ENCODE measurements at regions not wholly inside any gene's neighbourhood (a gene's known extent, or its start where the extent isn't known, plus 50 kb on each side); places are given as distances from the start of the nearest gene placed in this dataset.

DNA sequence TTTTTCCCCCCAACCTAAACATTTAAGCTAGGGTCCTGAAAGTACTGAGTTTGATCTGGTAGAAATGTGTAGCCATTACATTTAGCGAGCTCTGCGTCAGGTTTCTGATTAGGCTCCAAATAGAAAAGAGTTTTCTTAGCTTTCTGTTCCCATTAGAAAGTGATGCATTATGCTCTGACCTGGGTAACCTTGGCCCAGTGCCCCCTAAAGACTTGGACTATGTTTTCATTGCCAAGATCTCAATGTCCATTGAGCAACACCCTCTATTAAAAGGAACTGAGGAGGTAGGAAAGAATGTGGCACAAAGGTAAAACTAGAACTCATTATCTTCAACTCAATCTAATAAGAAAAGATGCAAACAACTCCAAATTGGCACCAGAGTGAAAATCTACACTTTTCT is 358.9 kb upstream of the PCSK5 start:
- CTCF ChIA-PET: no interaction called here
- H3K4me3 Mint-ChIP-seq (ENCODE audit: unreplicated experiment): no peak overlapping the region

DNA sequence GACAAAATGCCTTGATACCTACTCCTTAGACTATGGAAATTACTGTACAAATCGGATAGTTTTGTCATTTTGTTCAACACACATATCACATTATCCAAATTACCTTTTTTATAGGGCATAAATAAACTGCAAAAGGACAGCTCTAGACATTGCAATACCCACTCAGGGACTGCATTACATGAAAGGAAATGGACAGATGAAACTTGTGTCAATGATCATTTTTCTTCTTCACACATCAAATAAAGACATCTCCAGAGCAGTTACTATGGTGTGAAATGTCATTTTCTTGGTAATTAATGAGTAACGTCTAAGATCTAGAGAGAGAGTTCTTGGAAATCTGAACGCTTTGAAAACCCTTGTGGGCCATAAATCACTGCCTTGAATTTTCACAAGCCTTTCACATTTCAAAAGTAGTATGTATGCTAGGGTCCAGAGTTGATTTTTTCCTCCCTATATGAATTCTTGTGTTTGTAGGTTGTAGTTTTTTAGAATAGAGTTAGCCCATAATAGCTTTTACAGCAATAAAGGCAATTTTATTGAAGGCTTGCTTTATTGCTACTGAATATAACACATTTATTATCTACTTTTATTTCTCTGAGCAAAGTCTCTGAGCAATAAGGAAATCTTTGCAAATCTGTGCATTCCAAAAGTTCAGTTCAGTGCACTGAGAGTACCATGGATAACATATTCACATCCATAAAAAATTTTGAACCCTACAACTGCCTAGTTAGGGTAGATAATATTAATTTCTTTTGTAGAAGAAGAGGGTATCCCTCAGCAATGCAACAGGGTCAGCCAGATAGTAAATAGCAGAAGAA is 358.0 kb upstream of the PCSK5 start:
- DNase-seq: no peak

More for the DNA sequence above, 358.9 kb upstream of the PCSK5 start:
- no peaks in the 10 kb centered on the region for H3K9me3 ChIP-seq
- H3K27me3 ChIP-seq (replicated peaks; ENCODE audit: control insufficient read depth, insufficient read depth, low read length): no peaks in the 10 kb centered on the region
- intact Hi-C loops (cut with micrococcal nuclease; ENCODE audit: unreplicated experiment): no loop called here
- H3K36me3 ChIP-seq (ENCODE audit: control insufficient read depth, insufficient read depth, low read length): no peaks in the 10 kb centered on the region
- Mint-ChIP-seq H3K27ac (ENCODE audit: unreplicated experiment) (no peak overlapping the region), H3K36me3 (ENCODE audit: insufficient read depth, unreplicated experiment) (no peaks in the 10 kb centered on the region), H3K27me3 (ENCODE audit: insufficient read depth, unreplicated experiment) (peaks cover 3% of the 10 kb centered on the region), H3K4me1 (ENCODE audit: low read depth, unreplicated experiment) (no peaks in the 10 kb centered on the region), H3K9me3 (ENCODE audit: unreplicated experiment) (no peaks in the 10 kb centered on the region)
- POLR2A ChIA-PET: no interaction called here
- H3K4me3 ChIP-seq (ENCODE audit: low read depth, low read length): no peak overlapping the region
- H3K4me1 ChIP-seq: no peaks in the 10 kb centered on the region
- DNase-seq: no peak
- no TSS peak for BruUV-seq (replicated peaks)
- TF ChIP-seq, protein P1, sequence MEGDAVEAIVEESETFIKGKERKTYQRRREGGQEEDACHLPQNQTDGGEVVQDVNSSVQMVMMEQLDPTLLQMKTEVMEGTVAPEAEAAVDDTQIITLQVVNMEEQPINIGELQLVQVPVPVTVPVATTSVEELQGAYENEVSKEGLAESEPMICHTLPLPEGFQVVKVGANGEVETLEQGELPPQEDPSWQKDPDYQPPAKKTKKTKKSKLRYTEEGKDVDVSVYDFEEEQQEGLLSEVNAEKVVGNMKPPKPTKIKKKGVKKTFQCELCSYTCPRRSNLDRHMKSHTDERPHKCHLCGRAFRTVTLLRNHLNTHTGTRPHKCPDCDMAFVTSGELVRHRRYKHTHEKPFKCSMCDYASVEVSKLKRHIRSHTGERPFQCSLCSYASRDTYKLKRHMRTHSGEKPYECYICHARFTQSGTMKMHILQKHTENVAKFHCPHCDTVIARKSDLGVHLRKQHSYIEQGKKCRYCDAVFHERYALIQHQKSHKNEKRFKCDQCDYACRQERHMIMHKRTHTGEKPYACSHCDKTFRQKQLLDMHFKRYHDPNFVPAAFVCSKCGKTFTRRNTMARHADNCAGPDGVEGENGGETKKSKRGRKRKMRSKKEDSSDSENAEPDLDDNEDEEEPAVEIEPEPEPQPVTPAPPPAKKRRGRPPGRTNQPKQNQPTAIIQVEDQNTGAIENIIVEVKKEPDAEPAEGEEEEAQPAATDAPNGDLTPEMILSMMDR (IDR thresholded peaks at IDR 0.05; ENCODE audit: insufficient read depth in 1 of 2, low read depth in 1 of 2, low read length in 1 of 2, severe bottlenecking in 1 of 2, unreplicated experiment in 1 of 2): no peak

DNA sequence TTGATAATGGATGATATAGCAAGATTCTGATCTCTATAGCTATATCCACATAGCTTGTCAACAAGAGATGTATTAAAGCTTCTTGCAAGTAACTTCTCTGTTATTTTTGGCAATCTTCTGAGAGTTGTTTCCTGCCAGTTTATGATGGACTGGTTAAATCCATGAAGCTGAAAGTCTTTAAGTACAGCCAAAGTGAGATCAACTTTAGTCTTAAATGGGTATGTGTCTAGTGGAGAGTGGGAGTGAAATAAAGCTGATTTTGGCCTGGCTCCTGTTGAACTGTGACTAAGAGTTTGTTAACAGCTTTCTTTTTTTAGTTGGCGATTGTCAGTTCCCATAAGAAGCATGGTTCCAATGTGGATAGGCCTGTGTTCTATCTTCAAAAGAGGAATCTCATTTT is 350.9 kb upstream of the PCSK5 start:
- Histone ChIP-seq H3K4me3 (ENCODE audit: low read depth, low read length) (no peak overlapping the region), H3K36me3 (ENCODE audit: control insufficient read depth, insufficient read depth, low read length) (no peaks in the 10 kb centered on the region), H3K27me3 (replicated peaks; ENCODE audit: control insufficient read depth, insufficient read depth, low read length) (no peaks in the 10 kb centered on the region), H3K4me1 (no peaks in the 10 kb centered on the region), H3K9me3 (no peaks in the 10 kb centered on the region)
- Mint-ChIP-seq H3K4me3 (ENCODE audit: unreplicated experiment) (no peak overlapping the region), H3K4me1 (ENCODE audit: low read depth, unreplicated experiment) (no peaks in the 10 kb centered on the region), H3K27ac (ENCODE audit: unreplicated experiment) (no peak overlapping the region), H3K36me3 (ENCODE audit: insufficient read depth, unreplicated experiment) (no peaks in the 10 kb centered on the region), H3K27me3 (ENCODE audit: insufficient read depth, unreplicated experiment) (no peaks in the 10 kb centered on the region), H3K9me3 (ENCODE audit: unreplicated experiment) (no peaks in the 10 kb centered on the region)
- CTCF ChIA-PET: no interaction called here
- intact Hi-C loops (cut with micrococcal nuclease; ENCODE audit: unreplicated experiment): no loop called here
- POLR2A ChIA-PET: no interaction called here
- TF ChIP-seq, protein P1 (IDR thresholded peaks at IDR 0.05; ENCODE audit: insufficient read depth in 1 of 2, low read depth in 1 of 2, low read length in 1 of 2, severe bottlenecking in 1 of 2, unreplicated experiment in 1 of 2): no peak
- BruUV-seq (replicated peaks): no TSS peak
- no peak for DNase-seq

More for the DNA sequence above, 358.0 kb upstream of the PCSK5 start:
- no peaks in the 10 kb centered on the region for H3K9me3 Mint-ChIP-seq (ENCODE audit: unreplicated experiment)
- H3K4me3 Mint-ChIP-seq (ENCODE audit: unreplicated experiment): no peak overlapping the region
- POLR2A ChIA-PET: no interaction called here
- TF ChIP-seq, protein P1 (IDR thresholded peaks at IDR 0.05; ENCODE audit: insufficient read depth in 1 of 2, low read depth in 1 of 2, low read length in 1 of 2, severe bottlenecking in 1 of 2, unreplicated experiment in 1 of 2): no peak
- H3K9me3 ChIP-seq: no peaks in the 10 kb centered on the region
- no peaks in the 10 kb centered on the region for H3K27me3 ChIP-seq (replicated peaks; ENCODE audit: control insufficient read depth, insufficient read depth, low read length)
- no peaks in the 10 kb centered on the region for H3K36me3 ChIP-seq (ENCODE audit: control insufficient read depth, insufficient read depth, low read length)
- H3K4me1 ChIP-seq: no peaks in the 10 kb centered on the region
- intact Hi-C loops (cut with micrococcal nuclease; ENCODE audit: unreplicated experiment): no loop called here
- no peaks in the 10 kb centered on the region for H3K36me3 Mint-ChIP-seq (ENCODE audit: insufficient read depth, unreplicated experiment)
- no peak overlapping the region for H3K4me3 ChIP-seq (ENCODE audit: low read depth, low read length)
- H3K27me3 Mint-ChIP-seq (ENCODE audit: insufficient read depth, unreplicated experiment): peaks cover 3% of the 10 kb centered on the region
- no TSS peak for BruUV-seq (replicated peaks)
- no peak overlapping the region for H3K27ac Mint-ChIP-seq (ENCODE audit: unreplicated experiment)
- H3K4me1 Mint-ChIP-seq (ENCODE audit: low read depth, unreplicated experiment): no peaks in the 10 kb centered on the region
- CTCF ChIA-PET: no interaction called here
